T-helper 1 cell treated with Interleukin-12 subunit alpha and Interleukin-12 subunit beta and Interleukin-4 antibody, amounts not matched to agents 30 ng/mL and 1 ng/mL, for 36 hours (primary cell): ENCODE measurements at regions not wholly inside any gene's neighbourhood (a gene's known extent, or its start where the extent isn't known, plus 50 kb on each side); places are given as distances from the start of the nearest gene placed in this dataset.
"Not testable (repeated sequence)": the region's sequence is repeated elsewhere in the genome, so short reads cannot be mapped to it uniquely, and the experiment has no call there.

ENCODE experiments used
- intact Hi-C: fragments of 100-400 bp; cut with micrococcal nuclease; formaldehyde crosslinking; loops from one replicate; pipeline ENCODE4 v1.15.1; 2024

- intact Hi-C loops = no loop called here
These were observed 74.8 kb upstream of the NEDD9 start for GRCh38 chr6:11307226-11307625.

GRCh38 chr6:11304946-11305345 is 72.5 kb upstream of the NEDD9 start:
- intact Hi-C loops = no loop called here

DNA sequence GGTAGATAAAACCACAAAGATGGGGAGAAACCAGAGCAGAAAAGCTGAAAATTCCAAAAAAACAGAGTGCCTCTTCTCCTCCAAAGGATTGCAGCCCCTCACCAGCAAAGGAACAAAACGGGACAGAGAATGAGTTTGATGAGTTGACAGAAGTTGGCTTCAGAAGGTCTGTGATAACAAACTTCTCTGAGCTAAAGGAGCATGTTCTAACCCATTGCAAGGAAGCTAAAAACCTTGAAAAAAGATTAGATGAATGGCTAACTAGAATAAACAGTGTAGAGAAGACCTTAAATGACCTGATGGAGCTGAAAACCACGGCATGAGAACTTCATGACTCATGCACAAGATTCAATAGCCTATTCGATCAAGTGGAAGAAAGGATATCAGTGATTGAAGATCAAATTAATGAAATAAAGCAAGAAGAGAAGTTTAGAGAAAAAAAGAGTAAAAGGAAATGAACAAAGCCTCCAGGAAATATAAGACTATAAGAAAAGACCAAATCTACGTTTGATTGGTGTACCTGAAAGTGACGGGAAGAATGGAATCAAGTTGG is 67.5 kb upstream of the NEDD9 start:
- intact Hi-C loops = not testable (repeated sequence)

- intact Hi-C loops = not testable (repeated sequence)
These were observed 66.9 kb upstream of the NEDD9 start for GRCh38 chr6:11299421-11299784.

DNA sequence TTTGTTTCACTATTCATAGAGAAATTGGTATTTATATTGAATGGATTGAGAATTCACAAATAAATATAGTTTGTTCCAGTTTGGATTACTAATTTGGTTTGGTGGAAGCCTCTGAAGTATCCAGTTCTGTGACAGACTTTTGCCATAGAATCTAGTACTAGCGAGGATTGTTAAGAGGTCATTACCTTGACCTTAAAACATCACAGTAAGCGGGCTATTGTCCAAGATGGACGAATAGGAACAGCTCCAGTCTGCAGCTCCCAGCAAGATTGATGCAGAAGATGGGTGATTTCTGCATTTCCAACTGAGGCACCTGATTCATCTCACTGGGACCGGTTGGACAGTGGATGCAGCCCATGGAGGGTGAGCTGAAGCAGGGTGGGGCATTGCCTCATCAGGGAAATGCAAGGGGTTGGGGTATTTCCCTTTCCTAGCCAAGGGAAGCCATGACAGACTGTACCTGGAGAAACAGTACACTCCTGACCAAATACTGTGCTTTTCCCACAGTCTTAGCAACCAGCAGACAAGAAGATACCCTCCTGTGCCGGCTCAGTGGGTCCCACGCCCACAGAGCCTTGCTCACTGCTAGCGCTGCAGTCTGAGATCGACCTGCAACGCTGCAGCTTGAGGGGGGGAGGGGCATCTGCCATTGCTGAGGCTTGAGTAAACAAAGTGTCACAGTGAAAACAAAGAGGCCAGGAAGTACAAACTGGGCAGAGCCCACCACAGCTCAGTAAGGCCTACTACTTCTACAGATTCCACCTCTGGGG is 66.4 kb upstream of the NEDD9 start:
- intact Hi-C loops = no loop called here

DNA sequence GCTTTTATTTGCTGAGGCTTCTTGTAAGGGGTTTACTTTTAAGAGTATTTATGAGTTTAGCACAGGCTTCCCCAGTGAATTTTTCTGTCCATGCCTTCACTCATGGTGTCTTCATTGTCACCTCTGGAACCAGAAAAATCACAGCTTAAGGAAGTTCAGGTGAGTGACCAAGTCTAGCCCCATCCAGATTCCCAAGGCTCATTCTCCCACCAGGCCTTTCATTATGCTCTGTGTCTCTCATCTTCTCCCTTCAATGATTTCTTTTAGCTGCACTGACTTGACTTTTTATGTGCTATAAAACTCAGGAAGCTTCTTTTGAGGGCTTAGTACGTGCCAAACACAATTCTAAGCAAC is 64.9 kb upstream of the NEDD9 start:
- intact Hi-C loops = no loop called here

- intact Hi-C loops = no loop called here
These were observed 64.2 kb upstream of the NEDD9 start for GRCh38 chr6:11296449-11297375.

- intact Hi-C loops = no loop called here
These were observed 63.5 kb upstream of the NEDD9 start for GRCh38 chr6:11295969-11296368.

GRCh38 chr6:11294228-11294627 is 61.8 kb upstream of the NEDD9 start:
- intact Hi-C loops = no loop called here

DNA sequence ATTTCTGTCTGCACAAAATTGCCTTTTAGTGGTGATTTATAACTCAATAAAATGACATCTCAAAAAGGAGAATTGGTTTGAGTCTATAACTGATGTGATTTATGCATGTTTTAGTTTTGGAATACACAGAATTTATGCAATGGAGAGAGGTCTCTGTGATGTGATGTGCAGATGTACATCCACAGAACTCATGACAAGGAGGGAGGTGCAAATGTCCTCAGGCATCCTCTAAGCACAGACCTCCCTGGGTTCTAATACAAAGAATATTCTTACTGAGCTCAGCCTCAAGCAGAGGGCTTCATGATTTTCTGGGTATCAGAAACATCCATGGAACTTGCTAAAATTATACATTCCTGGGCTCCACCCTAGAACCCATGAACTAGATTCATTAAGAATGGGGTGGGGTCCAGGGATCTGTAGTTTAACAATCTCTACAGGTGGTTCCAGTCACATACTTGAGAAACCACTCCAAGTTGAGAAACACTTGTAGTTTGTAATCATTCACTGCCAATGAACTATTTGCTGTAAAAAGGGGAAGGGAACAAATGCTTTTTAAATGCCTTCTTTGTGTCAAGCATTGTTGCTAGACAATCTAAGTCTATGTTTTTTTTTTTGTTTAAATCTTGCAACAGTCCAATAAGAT is 60.2 kb upstream of the NEDD9 start:
- intact Hi-C loops = no loop called here

DNA sequence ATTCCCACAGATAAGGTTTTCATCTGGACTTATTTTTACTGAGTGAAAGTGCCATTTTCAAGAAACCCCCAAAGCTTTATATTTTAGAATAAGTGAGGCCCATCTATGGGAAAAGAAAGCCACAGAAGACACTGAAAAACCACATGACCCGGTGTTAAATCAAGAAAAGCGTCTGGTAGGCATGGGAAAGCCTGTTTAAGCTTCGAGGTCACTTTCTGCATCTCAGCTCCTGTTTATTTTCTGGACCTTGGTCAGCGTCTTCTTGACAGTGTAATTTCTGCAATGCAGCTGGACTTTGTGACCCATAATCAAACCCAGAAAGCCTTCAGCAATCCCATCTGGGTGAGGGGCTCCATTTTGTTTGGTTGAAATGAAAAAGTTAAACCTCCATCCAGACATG is 59.6 kb upstream of the NEDD9 start:
- intact Hi-C loops = no loop called here

DNA sequence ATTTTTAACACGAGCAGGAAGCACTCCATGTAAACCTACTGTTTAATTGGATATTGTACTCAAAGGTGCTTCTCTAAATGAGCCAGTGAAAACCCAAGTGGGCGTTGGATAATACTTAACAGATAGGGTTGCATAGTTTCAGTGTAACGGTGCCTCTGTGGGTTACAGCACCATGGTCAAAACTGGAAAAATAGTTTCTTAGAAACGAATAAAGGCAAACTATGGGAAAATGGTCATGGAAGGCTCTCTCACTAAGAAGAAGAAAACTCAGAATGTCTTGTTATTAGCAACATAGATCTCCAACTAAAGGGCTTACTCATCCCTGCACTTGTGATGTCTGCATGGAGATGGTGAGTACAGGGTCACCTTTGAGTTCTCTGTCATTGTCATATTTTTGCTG is 59.1 kb upstream of the NEDD9 start:
- intact Hi-C loops = no loop called here

- intact Hi-C loops = no loop called here
These were observed 57.6 kb upstream of the NEDD9 start for GRCh38 chr6:11290027-11290426.

DNA sequence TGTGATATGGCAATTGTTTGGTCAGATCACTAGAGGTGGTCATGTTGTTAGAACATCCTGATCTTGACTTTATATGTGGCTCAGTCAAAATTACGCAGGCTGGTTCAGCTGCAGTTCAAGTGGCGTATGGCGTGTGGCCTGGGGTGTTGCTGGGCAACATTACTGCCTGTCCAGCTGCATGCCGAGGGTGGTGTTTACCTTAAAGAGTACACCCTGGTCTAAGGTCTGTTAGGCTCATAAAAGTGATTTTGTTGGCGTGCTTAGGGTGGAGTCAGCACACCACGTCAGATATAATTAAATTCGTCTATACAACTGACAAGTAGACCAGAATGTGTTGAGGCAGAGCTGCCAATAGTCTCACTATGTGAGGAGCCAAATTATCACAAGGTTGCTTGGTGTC is 55.6 kb upstream of the NEDD9 start:
- intact Hi-C loops = no loop called here

DNA sequence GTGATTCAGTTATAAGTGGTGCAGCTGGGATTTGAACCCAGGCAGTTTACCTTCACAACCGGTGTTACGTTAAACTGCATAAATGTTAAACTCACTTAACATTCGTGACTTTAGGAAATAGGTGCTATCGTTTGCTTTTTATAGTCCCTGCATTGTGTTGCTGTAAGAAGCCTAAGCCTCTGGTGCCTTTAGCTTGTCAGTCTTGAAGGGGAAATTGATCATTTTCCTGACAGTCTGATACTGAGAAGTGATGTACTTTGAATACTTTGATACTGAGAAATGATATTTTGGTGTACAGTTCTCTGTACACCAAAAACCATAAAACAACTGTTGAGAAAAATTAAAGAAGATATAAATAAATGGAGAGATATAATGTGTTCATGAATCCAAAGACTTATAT is 52.5 kb upstream of the NEDD9 start:
- intact Hi-C loops = no loop called here

GRCh38 chr6:11283629-11284028 is 51.2 kb upstream of the NEDD9 start:
- intact Hi-C loops = no loop called here

DNA sequence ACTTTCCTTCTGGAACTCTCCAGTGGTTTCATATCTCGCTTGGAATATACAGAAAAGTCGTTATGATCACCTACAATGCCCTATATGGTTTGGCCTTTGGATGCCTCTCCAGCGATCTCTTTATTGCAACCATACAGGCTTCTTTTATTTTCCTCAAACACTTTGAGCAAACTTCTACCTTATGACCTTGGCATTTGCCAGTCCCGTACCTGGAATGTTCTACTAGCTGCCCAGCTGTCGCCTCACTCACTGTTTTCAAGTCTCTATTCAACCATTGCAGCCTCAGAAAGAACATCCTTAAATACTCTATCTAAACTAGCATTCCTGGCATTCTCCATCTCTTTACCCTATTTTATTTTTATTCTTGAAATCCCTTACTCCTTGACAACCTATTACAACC is 50.4 kb upstream of the NEDD9 start:
- intact Hi-C loops = no loop called here
